GM12878 (cell line): ENCODE measurements at regions not wholly inside any gene's neighbourhood (a gene's known extent, or its start where the extent isn't known, plus 50 kb on each side); places are given as distances from the start of the nearest gene placed in this dataset.

ENCODE experiments used
- BHLHE40 ChIP-seq, 2 experiments: fragments of 450-650 bp in 1 of 2; IDR thresholded peaks; 2 replicates each; pipeline ENCODE4 v1.6.1; 2011 to 2017; ENCODE audit warnings: low read depth in 2 of 2, borderline replicate concordance in 1 of 2, improper control_type of control experiment in 1 of 2, low read length in 1 of 2, mild to moderate bottlenecking in 1 of 2
- CBFB ChIP-seq: IDR thresholded peaks from 2 replicates; pipeline ENCODE4 v1.6.1; 2016; ENCODE audit warnings: antibody characterized with exemption, low read depth
- CEBPZ ChIP-seq: fragments of 150-350 bp; IDR thresholded peaks from 2 replicates; pipeline ENCODE4 v1.6.1; 2016; ENCODE audit warnings: low read depth, low read length
- CHD4 ChIP-seq: fragments of 200-600 bp; sonication (generic); IDR thresholded peaks from 2 replicates; pipeline ENCODE4 v1.6.1; 2016; ENCODE audit warnings: mild to moderate bottlenecking
- CTCF ChIP-seq, 3 experiments: IDR thresholded peaks in 2 of 3; conservative IDR thresholded peaks in 1 of 3; 2 replicates each; pipeline ENCODE4 v1.5.1; 2011; ENCODE audit warnings: low read depth in 3 of 3, low read length in 3 of 3, mild to moderate bottlenecking in 3 of 3, control low read depth in 2 of 3, moderate library complexity in 2 of 3, inconsistent platforms in 1 of 3, mixed read lengths in 1 of 3; ENCODE audit not compliant: control insufficient read depth in 2 of 3, insufficient read depth in 1 of 3; ENCODE audit errors: extremely low read depth in 1 of 3
- E2F8 ChIP-seq: fragments of 450-650 bp; IDR thresholded peaks from 2 replicates; pipeline ENCODE4 v1.6.1; 2018; ENCODE audit warnings: mild to moderate bottlenecking, low read depth, moderate library complexity; ENCODE audit not compliant: partially characterized antibody
- JUND ChIP-seq: IDR thresholded peaks from 2 replicates; pipeline ENCODE4 v1.6.1; 2012; ENCODE audit warnings: low read depth, mild to moderate bottlenecking, low read length, improper control_type of control experiment, moderate library complexity
- MXI1 ChIP-seq: fragments of 150-350 bp; IDR thresholded peaks from 2 replicates; pipeline ENCODE4 v1.6.1; 2011; ENCODE audit warnings: low read depth, mild to moderate bottlenecking, inconsistent platforms, low read length, improper control_type of control experiment
- POLR2A ChIP-seq: IDR thresholded peaks from 2 replicates; pipeline ENCODE4 v1.6.1; 2011; ENCODE audit warnings: low read depth, mild to moderate bottlenecking, low read length
- POLR2AphosphoS5 ChIP-seq: IDR thresholded peaks from 2 replicates; pipeline ENCODE4 v1.6.1; 2011; ENCODE audit warnings: mild to moderate bottlenecking, low read length, inconsistent platforms
- RAD21 ChIP-seq: IDR thresholded peaks from 2 replicates; pipeline ENCODE4 v1.6.1; 2011; ENCODE audit warnings: mild to moderate bottlenecking, low read depth, low read length, moderate library complexity; ENCODE audit not compliant: insufficient read depth
- REST ChIP-seq: IDR thresholded peaks from 2 replicates; pipeline ENCODE4 v1.6.1; 2012; ENCODE audit warnings: mild to moderate bottlenecking, low read depth, low read length
- SMC3 ChIP-seq: IDR thresholded peaks from 2 replicates; pipeline ENCODE4 v1.6.1; 2011; ENCODE audit warnings: low read length, improper control_type of control experiment, borderline replicate concordance
- ZNF24 ChIP-seq: fragments of 450-650 bp; IDR thresholded peaks from 2 replicates; pipeline ENCODE4 v1.6.1; 2017; ENCODE audit warnings: antibody characterized with exemption, mild to moderate bottlenecking

- no peak for TF ChIP-seq CBFB
- no peak for TF ChIP-seq POLR2A
- TF ChIP-seq JUND, result no peak
- TF ChIP-seq CTCF (IDR thresholded peaks at IDR 0.05 in 2 of 3, conservative IDR thresholded peaks at IDR 0.05 in 1 of 3; ENCODE audit: control insufficient read depth in 2 of 3, extremely low read depth in 1 of 3, insufficient read depth in 1 of 3, low read depth in 3 of 3, low read length in 3 of 3), result no peak
- TF ChIP-seq MXI1, result no peak
- TF ChIP-seq BHLHE40 (IDR thresholded peaks at IDR 0.05; ENCODE audit: borderline replicate concordance in 1 of 2, low read depth in 2 of 2, low read length in 1 of 2), result no peak
- TF ChIP-seq ZNF24, result no peak
- no peak for TF ChIP-seq CEBPZ
- no peak for TF ChIP-seq REST
- no peak for TF ChIP-seq E2F8
- TF ChIP-seq CHD4, result no peak
- no peak for TF ChIP-seq RAD21
- TF ChIP-seq POLR2AphosphoS5, result no peak
- TF ChIP-seq SMC3, result no peak
These were observed 260.8 kb upstream of the MKI67 start for GRCh38 chr10:128386816-128387604.
